Subcutaneous abdominal adipose tissue (tissue), 5 donors: ENCODE measurements at regions not wholly inside any gene's neighbourhood (a gene's known extent, or its start where the extent isn't known, plus 50 kb on each side); places are given as distances from the start of the nearest gene placed in this dataset.

Experiments
- H3K27ac ChIP-seq: one replicate; pipeline ENCODE4 v1.7.0; 2013; ENCODE audit warnings: low read depth, mild to moderate bottlenecking, inconsistent platforms, low read length, moderate library complexity
- H3K27me3 ChIP-seq, 5 donors: one replicate each; pipeline ENCODE4 v1.7.0; 2013; ENCODE audit warnings: low read length in 5 of 5, inconsistent platforms in 1 of 5; ENCODE audit not compliant: control insufficient read depth in 5 of 5, insufficient read depth in 4 of 5
- H3K36me3 ChIP-seq, 5 donors: one replicate each; pipeline ENCODE4 v1.7.0; 2013; ENCODE audit warnings: low read length in 5 of 5; ENCODE audit not compliant: control insufficient read depth in 5 of 5, insufficient read depth in 5 of 5
- H3K4me1 ChIP-seq, 5 donors: one replicate each; pipeline ENCODE4 v1.7.0; 2013; ENCODE audit warnings: low read length in 5 of 5, mild to moderate bottlenecking in 3 of 5, moderate library complexity in 1 of 5; ENCODE audit not compliant: control insufficient read depth in 5 of 5, insufficient read depth in 5 of 5
- H3K4me3 ChIP-seq, 5 donors: one replicate each; pipeline ENCODE4 v1.7.0; 2013; ENCODE audit warnings: low read length in 5 of 5, low read depth in 1 of 5
- H3K9ac ChIP-seq, 5 donors: one replicate each; pipeline ENCODE4 v1.7.0; 2013; ENCODE audit warnings: low read length in 5 of 5, mild to moderate bottlenecking in 4 of 5, moderate library complexity in 3 of 5
- H3K9me3 ChIP-seq, 5 donors: one replicate each; pipeline ENCODE4 v1.7.0; 2013; ENCODE audit warnings: low read length in 5 of 5; ENCODE audit not compliant: control insufficient read depth in 5 of 5
- donor health status: healthy.
- donor health status: healthy.
- donor health status: healthy.
- donor health status: healthy.
- donor health status: healthy.

DNA sequence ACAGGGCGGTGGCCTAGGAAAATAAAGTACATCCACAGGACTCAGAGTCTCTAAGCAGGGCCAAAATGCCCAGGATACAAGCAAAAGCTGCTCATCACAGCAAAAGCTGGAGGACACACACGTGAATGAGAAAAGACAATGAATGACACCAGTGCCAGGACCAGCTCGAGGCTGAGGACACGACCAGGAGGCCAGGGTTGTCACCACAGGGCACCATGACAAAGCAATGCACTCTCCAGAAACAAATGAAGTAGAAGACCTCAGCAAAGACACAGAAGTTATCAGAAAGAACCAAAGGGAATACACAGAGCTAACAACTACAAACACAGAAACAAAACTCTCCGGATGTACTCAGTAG is 92.1 kb downstream of the FOXL3 start:
- peaks cover 0 to 29% (median 29%) of the 10 kb centered on the region in 5 donors for H3K4me1 ChIP-seq
- no peak overlapping the region for H3K4me3 ChIP-seq
- H3K9me3 ChIP-seq, result peaks cover 3 to 31% (median 11%) of the 10 kb centered on the region in 5 donors
- peaks cover 15 to 37% (median 22%) of the 10 kb centered on the region in 5 donors for H3K27me3 ChIP-seq
- H3K9ac ChIP-seq, result no peak overlapping the region
- no peak overlapping the region for H3K27ac ChIP-seq
- no peaks in the 10 kb centered on the region for H3K36me3 ChIP-seq

DNA sequence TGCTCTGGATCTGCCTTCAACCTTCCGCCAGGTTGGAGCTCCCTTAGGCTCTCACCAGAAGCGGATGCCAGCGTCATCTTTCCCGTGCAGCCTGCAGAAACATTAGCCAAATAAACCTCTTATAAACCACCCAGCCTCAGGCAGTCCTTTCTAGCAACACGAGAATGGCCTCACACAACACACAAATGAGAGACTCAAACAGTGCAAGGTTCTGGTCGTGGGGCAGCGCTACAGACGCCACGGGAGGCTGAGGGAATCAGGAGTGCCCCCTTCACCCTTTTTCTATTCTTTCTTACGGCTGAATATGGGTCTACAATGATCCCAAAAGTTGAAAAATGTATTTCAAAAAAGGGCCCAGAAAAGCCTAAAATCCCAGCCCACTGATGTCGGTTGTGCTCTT is 96.4 kb downstream of the FOXL3 start:
- peaks cover 0 to 7% (median 5%) of the 10 kb centered on the region in 5 donors for H3K4me1 ChIP-seq
- no peak overlapping the region for H3K9ac ChIP-seq
- no peak overlapping the region for H3K4me3 ChIP-seq
- peaks cover 0 to 11% (median 6%) of the 10 kb centered on the region in 5 donors for H3K27me3 ChIP-seq
- no peak overlapping the region for H3K27ac ChIP-seq
- no peaks in the 10 kb centered on the region for H3K36me3 ChIP-seq
- H3K9me3 ChIP-seq, result peaks cover 3 to 40% (median 11%) of the 10 kb centered on the region in 5 donors

DNA sequence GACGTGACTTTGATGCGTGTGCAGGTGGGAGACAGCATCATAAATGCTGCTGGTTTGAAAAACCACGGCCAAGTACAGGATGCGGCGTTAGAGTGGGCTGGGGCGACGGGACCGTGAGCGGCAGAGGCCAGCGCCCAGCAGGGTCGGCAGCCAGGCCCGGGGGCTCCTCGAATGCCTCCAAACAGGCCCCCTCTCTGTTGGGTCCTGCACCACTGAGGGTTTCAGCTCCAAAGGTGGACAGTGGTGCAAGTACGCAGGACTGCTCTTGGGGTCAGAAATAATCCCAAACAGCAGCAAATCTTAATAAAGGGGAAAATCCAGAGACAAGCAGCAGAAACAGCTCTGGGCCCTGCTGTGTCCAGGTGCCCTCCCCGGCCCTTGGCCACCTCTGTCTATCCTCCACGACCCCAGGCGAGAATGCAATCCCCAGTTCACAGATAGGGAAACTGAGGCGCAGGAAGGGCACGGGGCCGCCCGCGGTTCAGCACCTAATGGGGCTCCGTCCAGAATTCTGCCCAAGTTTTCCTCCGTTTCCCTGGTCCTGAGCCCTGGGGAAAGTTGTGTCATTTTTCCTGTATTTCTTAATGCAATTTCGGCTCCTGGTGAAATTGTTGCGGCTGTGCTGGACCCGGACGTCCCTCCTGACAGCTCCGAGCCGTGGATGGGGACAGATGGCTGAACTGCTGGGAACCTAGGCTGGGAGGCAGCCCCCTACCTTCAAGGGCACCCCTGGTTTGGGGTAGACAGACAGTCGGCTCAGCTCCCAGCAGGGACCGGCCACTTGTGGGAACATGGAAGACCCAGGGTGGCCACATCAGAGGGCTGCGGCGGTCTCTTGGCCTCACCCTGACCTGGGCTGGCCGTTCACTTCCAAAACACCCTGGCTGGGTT is 97.4 kb downstream of the FOXL3 start:
- no peak overlapping the region for H3K4me3 ChIP-seq
- peaks cover 0 to 10% (median 6%) of the 10 kb centered on the region in 5 donors for H3K27me3 ChIP-seq
- H3K9me3 ChIP-seq, result peaks cover 3 to 40% (median 16%) of the 10 kb centered on the region in 5 donors
- no peak overlapping the region for H3K9ac ChIP-seq
- no peaks in the 10 kb centered on the region for H3K4me1 ChIP-seq
- no peak overlapping the region for H3K27ac ChIP-seq
- no peaks in the 10 kb centered on the region for H3K36me3 ChIP-seq

DNA sequence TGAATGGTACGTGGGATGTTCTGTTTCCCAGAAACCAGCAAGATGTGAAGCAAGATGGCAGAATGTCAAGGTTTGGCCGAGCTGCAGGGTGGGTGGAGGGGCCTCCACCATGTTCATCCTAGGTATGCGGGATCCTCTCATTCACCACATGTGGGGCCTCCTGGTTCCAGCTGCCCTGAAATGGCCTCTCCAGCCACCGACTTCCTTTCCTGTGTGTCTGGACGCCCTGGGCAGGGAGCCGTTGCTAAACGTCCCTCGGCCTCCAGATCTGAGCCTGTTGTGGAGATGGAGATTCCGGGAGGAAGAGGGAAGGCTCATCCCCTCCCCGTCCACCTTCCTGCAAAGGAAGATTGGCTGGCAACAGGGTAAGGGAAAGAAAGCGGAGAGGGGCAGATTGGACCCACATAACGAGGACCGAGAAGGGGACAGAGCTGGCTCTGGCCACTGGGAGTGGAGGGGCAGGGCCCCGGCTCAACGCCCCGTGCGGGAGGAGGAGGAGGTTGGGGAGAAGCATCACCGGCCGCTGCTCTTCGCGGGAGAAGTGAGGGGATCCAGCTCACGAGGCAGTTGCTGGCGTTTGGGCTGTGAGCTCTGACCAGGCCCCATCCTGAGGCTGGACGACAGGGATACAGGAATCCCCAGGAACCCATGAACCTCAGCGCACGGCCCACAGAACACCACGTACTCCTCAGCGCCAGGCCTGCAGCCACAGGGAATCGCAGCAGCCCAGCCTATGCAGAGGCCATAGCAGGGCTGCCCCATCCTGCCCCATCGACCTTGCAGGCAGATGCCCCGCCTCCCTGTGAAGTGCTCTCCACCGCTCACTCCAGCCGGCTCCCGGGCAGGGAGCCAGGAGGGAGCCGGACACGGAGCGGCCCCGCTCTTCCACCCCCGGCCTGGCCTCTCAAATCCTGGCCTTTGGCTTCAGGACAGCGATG is 98.3 kb downstream of the FOXL3 start:
- no peaks in the 10 kb centered on the region for H3K4me1 ChIP-seq
- H3K36me3 ChIP-seq, result no peaks in the 10 kb centered on the region
- no peak overlapping the region for H3K9ac ChIP-seq
- no peak overlapping the region for H3K4me3 ChIP-seq
- H3K27me3 ChIP-seq, result peaks cover 0 to 10% (median 6%) of the 10 kb centered on the region in 5 donors
- peaks cover 3 to 37% (median 21%) of the 10 kb centered on the region in 5 donors for H3K9me3 ChIP-seq
- no peak overlapping the region for H3K27ac ChIP-seq

DNA sequence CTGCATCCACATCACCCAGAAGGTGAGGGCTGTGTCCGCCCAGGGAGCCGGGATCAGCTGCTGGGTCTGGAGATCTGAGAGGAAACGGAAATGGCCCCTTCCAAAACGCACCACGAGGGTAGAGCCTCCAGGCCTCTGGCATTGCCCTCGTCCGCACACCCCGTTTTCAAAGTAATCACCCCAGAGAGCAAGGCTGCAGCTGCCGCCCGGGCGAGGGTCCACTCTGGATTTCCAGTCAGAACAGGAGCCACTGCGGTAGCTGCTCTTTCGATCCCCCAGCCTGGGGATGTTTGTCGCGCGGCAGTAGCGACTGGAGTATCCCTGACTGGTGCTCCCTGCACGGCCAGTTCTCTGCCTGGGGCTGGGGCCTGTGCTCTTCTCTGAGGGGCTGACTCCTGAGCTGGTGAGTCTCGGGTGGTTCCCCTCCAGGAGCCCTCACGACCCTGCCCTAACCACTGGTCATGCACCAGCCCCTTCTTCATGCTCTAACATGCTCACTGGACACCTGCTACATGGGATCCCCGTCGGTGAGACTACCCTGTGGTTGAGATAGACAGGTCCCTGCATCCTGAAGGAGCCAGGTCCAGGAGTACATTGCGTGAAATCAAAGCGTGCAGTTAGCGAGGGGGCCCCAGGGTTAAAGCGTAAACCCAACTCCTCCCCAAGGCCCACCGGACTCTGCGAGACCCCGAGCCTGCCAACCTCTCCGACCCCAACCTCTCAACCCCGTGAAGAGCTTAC is 99.2 kb downstream of the FOXL3 start:
- Histone ChIP-seq H3K36me3 (no peaks in the 10 kb centered on the region), H3K27me3 (peaks cover 0 to 10% (median 6%) of the 10 kb centered on the region in 5 donors), H3K27ac (no peak overlapping the region), H3K4me3 (no peak overlapping the region), H3K4me1 (no peaks in the 10 kb centered on the region), H3K9me3 (peaks cover 3 to 28% (median 17%) of the 10 kb centered on the region in 5 donors), H3K9ac (no peak overlapping the region)

DNA sequence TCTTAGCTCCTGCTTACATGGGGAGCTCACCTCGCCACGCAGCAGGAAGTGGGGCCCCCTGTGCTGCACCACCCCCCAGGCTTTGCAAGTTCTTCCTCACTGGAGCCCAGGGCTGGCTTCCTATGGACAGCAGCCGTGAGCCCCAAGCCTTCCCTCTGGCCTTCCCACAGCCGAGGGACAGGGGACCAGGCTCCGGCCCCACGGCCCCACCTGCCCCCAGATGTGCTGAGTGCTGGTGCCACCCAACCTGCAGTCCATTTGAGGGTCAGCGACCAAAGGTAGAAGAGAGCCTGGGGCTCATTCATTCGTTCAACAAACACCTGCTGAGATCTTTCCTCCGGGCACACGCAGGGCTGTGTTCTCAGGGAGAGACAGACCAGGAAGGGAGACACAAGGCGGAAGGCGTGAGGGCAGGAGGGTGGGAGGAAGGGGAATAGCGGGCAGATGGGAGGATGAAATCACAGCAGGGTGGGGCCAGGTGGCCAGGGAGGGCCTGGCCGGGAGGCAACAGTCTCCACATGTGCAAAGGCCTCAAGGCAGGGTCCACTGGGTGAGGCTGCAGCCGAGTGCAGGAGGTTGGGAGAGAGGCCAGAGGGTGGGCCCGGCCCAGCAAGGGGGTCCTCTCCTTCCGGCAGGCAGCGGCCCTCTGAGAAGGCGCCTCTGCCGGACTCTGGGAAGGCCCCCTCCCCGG is 100.1 kb downstream of the FOXL3 start:
- H3K9ac ChIP-seq, result no peak overlapping the region

DNA sequence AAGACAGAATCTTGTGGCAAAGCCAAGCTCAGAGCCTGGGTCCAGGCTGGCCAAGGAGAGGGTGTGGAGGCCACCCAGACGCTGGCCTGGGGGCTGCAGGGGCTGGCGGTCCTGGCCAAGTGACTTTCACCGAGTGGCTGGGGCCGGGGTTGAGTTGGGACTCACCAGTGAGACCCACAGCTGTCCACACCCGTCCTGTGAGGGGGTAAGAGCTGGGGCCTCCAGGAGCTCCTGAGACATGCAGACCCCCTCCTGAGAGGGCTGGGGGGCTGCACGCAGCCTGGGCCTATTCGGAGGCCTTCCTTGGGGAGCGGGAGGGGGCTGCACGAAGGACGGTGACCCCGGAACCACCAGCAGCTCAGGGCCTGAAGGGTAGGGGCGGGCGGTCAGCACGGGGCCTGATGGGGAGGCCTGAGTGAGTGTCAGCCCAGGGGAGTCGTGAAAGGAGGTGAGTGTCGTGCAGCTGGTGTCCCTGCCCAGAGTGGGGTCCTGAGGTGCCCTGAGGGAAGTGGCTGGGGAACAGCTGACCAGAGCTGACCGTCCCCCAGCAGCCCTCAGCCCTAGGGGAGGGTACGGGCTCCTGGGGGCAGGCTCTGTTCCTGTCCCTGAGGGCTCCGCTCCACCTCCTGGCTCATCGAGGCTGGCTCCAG is 100.9 kb downstream of the FOXL3 start:
- peaks cover 8 to 25% (median 18%) of the 10 kb centered on the region in 5 donors for H3K9me3 ChIP-seq
- H3K4me1 ChIP-seq, result no peaks in the 10 kb centered on the region
- H3K4me3 ChIP-seq, result no peak overlapping the region
- peaks cover 0 to 10% (median 6%) of the 10 kb centered on the region in 5 donors for H3K27me3 ChIP-seq
- no peak overlapping the region for H3K9ac ChIP-seq
- no peaks in the 10 kb centered on the region for H3K36me3 ChIP-seq
- no peak overlapping the region for H3K27ac ChIP-seq

More for the DNA sequence above, 100.1 kb downstream of the FOXL3 start:
- peaks cover 0 to 10% (median 6%) of the 10 kb centered on the region in 5 donors for H3K27me3 ChIP-seq
- H3K27ac ChIP-seq, result no peak overlapping the region
- no peaks in the 10 kb centered on the region for H3K36me3 ChIP-seq
- H3K4me1 ChIP-seq, result no peaks in the 10 kb centered on the region
- peaks cover under 1 to 20% (median 13%) of the 10 kb centered on the region in 5 donors for H3K9me3 ChIP-seq
- no peak overlapping the region for H3K4me3 ChIP-seq

DNA sequence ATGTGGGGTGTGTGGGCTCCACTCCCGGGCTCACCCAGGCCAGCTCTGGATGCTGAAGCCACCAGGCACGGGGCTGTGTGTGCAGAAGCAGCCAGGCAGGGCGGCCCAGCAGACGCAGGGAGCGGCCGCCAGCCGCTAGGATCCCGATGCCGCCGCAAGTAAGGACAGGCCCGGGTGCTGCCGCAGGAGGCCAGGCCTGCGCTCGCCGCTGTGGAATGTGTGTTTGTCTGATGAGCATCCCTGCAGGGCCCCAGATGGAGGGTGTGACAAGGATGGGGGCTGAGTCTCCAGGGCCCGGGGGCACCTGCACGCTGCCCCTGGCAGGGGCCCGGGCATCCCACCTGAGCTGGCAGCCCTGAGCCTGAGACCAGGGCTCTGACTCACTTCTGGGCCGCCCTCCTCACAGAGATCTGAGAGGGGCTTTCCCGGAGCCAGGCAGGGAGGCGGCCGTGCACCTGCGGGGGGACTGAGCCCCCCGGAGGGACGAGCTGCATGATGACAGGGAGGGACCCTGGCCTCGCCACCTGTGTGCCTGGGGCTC is 101.5 kb downstream of the FOXL3 start:
- H3K9me3 ChIP-seq, result peaks cover 9 to 29% (median 19%) of the 10 kb centered on the region in 5 donors
- no peaks in the 10 kb centered on the region for H3K4me1 ChIP-seq
- no peak overlapping the region for H3K27ac ChIP-seq
- H3K27me3 ChIP-seq, result peaks cover 0 to 10% (median 6%) of the 10 kb centered on the region in 5 donors
- H3K36me3 ChIP-seq, result no peaks in the 10 kb centered on the region
- H3K9ac ChIP-seq, result no peak overlapping the region
- no peak overlapping the region for H3K4me3 ChIP-seq
